Fibroblast of the conjunctiva (primary cell): ENCODE measurements at regions not wholly inside any gene's neighbourhood (a gene's known extent, or its start where the extent isn't known, plus 50 kb on each side); places are given as distances from the start of the nearest gene placed in this dataset.
"Not testable (repeated sequence)": the region's sequence is repeated elsewhere in the genome, so short reads cannot be mapped to it uniquely, and the experiment has no call there.

Experiments
- DNase-seq: peaks from one replicate; pipeline ENCODE4 v3.0.0-alpha.2; 2010; ENCODE audit warnings: low read depth

DNA sequence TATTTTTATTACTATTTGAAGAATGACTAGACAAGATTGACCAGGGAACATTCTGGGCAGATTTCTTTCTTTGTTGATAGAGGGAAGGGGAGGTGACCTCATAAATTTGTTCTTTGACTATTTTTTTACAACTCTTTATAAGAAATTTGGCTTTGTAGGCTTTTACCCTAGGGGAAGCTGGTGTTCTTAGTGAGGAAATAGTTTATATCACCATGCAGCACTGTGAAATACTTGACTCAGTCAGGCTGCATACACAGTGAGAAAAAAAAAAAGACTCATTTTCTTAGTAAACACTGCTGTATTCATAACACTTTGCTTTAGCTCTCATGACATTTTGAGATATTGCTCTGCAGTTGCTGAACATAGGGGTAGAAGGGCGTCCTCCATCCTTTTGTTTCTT, 336.6 kb upstream of the PIK3R1 start:
- DNase-seq, result no peak

DNA sequence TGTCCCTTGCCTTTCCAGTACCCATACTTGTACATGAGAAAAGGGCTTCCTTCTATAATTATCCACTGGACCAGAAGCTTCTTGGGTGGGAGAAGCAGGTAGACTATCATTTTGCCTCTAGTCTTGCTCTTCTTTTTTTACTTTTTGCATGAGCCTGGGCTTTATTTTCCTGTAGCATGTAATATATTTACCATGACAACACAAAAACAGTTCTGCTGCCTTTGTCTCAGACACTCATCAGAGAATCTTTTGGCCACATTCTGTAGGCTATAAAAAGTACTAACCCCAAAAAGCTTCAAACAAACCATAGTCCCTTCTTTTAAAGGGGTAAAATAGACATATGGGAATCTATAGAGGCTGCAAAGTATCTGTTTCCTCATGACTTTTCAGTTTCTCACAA, 339.2 kb upstream of the PIK3R1 start:
- DNase-seq, result no peak

DNA sequence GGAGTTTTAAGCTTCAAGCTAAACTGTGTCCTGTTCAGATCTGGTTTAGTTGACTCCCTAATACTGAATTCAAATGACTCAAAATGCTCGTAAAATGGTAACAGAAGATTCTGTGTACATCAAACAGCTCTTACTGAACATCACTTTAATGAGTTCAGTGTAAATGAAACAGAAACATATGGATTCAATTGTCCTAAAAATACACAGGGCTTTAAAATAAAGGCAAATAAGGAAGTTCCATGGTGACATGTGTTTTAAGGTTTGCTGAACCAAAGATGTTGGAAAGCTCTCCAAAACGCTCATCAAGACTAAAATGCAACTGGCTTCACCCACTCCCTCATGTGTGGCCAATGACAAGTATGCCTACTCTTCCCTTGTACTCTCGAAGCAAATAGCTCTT, 340.0 kb upstream of the PIK3R1 start:
- DNase-seq, result peak; percentile 16

DNA sequence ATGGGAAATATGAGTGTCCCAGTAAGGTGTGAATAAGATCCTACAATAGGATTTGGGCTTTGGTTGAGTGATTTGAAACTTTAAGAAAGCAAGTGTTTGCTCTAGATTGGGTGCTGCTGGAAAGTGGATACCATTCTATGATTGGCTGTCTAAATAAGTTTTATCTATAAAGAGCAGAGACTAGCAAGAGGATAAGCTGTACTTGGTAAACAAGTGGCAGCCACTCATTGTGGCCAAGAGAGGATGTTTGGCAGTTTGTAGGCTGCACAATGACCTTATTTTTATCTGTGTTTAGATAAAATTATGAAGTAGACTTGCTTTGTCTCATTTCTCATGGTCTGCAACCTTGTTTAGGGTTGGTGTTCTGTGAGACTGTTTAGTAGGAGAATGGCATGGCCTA, 341.6 kb upstream of the PIK3R1 start:
- DNase-seq, result no peak

DNA sequence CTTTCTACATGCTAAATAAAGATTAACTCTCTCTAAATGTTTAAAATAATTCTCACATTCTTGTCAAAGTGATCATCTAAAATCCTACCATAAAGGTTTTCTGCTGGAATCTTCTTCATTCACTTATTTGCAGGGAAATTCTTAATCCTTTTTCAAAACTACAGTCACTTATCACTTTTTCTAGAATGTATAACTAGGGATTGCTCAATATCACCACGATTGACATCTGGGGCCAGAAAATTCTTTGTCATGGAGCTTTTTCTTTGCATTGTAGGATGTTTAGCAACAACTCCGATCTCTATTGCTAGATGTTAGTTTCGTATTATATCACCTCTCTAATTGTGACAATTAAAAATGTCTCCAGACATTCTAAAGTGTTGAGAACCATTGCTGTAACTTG, 344.9 kb upstream of the PIK3R1 start:
- no peak for DNase-seq

DNA sequence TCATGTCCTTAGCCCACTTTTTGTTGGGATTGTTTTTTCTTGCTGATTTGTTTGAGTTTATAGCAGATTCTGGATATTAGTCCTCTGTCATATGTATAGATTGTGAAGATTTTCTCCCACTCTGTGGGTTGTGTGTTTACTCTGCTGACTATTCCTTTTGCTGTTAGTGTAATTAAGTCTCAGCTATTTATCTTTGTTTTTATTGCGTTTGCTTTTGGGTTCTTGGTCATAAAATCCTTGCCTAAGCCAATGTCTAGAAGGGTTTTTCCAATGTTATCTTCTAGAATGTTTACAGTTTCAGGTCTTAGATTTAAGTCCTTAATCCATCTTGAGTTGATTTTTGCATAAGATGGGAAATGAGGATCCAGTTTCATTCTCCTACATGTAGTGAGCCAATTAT, 351.2 kb upstream of the PIK3R1 start:
- DNase-seq, result not testable (repeated sequence)

DNA sequence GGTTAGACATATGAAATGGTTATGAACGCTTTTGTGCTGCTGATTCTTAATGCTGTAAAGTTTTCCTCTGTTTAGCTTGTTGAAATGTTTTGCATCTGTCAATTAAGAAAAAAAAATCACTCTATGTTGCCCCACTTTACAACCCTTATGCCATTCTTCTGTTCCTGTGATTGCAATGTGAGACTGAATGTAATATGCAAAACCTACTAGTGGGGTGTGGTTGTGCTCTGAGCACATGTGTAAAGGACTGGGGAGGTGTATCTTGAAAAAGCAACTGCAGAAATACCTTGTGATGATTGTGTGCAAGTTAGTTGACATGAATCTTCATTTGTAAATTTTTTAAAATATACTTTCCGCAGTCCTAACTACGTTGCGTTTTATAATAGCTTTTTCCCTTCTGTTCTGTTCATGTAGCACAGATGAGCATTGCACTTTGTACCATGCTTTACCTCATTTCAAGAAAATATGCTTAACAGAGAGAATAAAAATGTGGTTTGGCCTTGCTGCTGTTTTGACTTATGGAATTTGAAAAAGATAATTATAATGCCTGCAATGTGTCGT, 357.0 kb upstream of the PIK3R1 start:
- no peak for DNase-seq

DNA sequence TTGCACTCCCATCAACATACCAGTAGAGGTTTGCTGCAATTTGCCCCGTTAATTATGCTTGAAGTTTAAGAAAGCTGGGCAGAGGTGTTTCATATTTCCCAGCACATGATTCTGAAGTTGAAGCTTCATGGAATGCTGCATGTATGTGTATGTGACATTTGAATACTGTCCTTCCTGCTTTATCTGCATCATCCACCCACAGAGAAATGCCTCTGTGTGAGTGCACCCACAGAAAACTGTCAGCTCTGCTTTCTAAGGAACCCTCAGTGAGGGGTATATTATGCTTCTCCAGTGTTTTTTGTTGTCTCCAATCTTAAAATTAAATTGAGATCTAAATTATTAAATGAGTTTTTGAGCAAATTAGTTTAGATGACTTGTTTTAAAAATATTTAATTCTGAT, 358.1 kb upstream of the PIK3R1 start:
- no peak for DNase-seq

DNA sequence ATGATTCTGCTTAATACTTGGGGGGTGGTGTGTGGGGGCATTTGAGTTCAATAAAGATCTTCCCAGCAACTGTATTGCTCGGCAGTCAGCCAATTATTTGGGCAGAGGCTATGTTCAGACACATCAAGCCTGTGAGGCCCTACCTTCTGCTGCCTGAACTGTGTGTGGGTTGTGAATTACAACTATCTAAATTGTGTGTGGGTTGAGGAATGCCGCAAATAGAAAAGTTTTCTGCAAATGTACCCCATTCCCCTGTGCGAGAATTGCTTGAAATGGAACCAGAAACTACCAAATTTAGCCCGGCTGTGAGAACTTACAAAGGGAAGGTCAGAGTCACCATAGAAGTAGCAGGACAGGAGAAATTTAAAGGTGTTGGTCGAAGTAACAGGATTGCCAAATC, 360.0 kb upstream of the PIK3R1 start:
- DNase-seq, result no peak

DNA sequence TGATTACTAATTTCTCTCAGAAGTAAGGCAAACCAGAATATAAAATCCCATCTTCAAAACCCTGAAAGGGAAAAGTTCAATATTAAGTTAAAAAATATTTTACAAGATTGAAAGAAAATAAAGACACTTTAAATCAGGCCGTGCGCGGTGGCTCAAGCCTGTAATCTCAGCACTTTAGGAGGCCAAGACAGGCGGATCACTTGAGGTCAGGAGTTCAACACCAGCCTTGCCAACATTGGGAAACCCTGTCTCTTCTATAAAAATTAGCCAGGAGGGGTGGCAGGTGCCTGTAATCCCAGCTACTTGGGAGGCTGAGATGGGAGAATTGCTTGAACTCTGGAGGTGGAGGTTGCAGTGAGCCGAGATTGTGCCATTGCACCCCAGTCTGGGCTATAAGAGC, 364.6 kb upstream of the PIK3R1 start:
- not testable (repeated sequence) for DNase-seq

DNA sequence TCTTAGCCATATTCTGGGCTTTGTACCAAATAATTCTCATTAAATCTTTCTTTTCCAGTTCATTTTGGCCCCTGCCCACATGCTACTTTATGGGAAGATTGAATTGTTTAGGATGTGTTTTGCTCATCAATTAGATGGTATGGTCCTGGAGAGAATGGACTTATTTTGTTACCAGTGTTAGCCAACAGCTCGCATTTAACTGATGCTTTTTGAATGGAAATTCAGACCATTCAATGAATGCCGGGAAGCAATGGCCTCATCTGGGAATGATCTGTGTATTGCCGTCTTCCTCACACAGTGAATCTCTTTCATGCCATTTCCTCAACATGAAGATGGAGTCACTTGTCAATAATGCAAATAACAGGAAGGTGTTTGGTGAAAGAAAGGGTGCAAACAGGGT, 370.6 kb upstream of the PIK3R1 start:
- no peak for DNase-seq

DNA sequence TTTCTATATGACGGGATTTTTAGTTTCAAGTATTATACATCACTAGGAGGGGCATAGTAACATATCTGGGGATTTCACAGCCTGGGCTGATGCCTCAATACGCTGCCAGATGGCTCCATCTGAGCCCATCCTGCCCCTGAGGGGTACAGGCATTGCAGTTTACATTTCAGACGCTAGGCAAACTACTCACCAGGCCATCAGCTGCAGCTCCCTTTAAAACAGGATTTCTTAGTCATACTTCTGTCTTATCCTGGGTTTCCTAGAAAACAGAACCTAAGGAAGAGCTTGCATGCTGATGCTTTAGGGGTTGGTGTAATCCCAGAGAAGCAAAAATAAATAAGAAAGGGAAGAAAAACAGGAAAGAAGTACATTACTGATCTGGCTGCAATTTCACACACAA, 372.8 kb upstream of the PIK3R1 start:
- DNase-seq, result peak; percentile 5

DNA sequence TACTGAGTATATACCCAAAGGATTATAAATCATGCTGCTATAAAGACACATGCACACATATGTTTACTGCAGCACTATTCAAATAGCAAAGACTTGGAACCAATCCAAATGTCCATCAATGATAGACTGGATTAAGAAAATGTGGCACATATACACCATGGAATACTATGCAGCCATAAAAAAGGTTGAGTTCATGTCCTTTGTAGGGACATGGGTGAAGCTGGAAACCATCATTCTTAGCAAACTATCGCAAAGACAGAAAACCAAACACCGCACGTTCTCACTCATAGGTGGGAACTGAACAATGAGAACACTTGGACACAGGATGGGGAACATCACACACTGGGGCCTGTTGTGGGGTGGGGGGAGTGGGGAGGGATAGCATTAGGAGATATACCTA, 378.3 kb upstream of the PIK3R1 start:
- DNase-seq, result not testable (repeated sequence)

DNA sequence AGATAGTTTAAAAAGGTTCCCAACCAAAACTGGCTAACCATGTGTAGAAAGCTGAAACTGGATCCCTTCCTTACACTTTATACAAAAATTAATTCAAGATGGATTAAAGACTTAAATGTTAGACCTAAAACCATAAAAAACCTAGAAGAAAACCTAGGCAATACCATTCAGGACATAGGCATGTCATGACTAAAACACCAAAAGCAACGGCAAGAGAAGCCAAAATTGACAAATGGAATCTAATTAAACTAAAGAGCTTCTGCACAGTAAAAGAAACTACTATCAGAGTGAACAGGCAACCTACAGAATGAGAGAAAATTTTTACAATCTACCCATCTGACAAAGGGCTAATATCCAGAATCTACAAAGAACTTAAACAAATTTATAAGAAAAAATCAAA, 379.1 kb upstream of the PIK3R1 start:
- not testable (repeated sequence) for DNase-seq

DNA sequence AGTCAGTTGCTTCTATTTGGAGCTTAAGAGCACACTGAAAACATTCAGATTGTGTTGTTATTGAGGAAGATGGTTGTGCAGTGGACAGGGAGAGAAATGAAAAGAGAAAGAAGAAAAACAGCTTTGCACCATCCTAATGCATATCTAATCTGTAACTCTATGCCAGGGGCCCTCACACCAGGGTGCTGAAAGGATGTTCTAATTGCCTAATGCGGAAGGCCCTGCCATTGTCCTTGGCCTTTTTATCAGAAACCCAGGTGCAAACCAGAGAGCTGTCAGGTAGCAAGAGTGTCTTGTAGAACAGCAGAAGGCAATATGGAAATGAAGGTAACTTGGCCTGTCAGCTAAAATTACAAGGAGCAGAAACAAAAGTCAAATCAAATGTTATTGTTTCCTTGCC, 384.5 kb upstream of the PIK3R1 start:
- DNase-seq, result no peak

DNA sequence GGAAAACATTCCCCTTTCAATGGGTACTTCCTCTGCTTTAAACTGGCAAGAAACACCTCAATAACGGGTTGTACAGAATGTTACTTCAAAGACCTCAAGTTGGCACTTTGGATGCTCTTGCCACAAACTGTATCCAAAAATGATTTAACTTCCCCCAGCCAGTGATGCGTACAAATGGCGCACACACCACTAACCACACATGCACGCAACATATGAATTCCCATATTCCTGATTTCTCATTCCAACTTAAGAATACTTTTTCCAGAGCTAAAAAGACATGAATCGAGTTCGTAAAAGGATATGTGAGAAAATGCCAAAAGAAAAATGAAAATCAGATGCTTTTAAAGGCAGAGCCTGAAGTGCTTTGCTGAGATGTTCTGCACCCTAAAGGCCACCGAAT, 388.0 kb upstream of the PIK3R1 start:
- no peak for DNase-seq

DNA sequence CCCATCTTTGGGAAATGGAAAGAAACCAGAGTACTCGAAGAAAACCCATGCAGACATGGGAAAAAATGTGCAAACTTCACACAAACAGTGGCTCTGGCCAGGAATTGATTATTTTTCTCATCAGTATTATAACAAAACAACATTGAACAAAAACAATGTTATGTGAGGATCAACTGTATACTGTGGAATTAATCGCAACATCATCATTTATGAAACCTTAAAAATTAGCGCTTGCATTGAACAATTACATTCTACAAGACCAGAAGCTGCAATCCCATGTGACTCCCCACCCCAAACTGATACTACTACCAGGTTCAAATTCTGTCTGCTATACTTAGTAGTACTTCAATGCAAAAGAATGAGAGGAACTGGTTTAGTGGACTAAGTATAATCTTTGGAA, 390.7 kb upstream of the PIK3R1 start:
- DNase-seq, result no peak

DNA sequence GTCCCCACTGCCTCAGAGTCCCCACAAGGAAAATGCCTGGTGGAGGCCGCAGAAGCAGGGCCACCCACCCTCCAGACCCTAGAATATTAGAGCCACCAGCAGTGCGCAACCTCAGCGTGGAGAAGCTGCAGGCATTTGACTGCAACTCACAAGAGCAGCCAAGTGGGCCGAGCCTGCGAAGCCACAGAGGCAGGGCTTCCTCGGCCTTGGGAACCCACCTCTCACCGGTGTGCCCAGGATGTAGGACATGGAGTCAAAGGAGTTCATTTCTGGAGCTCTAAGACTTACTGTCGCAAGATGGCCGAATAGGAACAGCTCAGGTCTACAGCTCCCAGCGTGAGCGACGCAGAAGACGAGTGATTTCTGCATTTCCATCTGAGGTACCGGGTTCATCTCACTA, 397.9 kb upstream of the PIK3R1 start:
- no peak for DNase-seq

DNA sequence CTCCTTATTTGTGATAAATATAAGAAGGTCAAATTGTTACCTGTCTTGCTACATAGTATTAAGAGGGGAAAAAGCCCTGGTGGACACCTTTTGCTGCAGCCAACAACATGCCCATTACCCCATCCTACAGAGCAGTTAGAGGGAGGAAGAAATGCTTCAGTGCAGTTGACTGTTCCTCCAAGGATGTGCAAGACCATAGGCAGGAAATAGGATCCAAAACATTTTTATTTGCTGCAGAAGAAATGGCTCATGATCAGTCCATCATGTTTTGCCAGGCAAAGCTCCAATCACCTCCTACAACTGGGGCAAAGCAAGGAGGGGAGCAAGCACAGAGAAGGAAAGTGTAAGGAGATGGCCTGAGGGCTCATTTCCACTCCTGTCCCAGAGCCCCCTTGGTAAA, 399.1 kb upstream of the PIK3R1 start:
- DNase-seq, result no peak

DNA sequence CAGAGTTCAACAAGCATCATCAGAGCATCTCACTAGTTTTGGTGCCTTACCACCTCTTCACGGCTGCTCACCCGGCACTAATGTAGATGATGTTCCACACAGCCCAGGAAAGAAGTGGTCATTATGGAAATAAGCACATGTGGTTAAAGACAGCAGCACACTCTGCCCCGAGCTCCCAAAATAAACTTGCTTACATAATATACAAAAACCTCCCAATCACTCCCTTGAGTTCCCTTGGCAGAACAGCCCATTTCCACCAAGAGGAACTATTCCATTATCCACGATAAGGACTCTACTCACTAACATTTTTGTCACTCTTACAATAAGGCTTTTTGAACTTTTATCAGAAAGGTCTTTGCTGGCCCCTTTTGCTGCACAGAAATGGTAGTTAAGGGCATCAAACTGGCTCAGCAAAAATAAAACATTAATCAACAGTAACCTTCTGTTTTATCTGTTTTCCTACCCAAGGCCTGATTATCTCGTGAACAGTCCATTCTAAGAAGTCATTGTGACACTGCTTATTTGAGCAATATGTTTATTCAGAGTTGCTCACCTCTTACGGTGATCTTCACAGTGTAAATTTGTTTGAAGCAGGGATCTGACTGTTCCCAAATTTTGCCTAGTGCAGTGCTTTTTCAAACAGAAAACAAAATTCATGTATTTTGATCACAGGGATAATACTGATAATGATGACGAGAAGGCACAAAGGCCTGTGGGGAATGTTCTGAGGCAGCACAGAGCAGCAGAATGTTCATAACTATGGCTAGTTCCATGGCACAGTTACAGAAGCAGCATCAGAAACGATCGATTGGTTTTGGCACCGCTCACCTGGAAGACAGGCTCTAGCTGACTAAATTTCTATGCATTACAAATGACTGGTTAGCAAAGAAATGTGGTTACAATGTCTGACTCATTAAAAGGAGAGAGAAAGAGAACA, 399.8 kb upstream of the PIK3R1 start:
- no peak for DNase-seq

DNA sequence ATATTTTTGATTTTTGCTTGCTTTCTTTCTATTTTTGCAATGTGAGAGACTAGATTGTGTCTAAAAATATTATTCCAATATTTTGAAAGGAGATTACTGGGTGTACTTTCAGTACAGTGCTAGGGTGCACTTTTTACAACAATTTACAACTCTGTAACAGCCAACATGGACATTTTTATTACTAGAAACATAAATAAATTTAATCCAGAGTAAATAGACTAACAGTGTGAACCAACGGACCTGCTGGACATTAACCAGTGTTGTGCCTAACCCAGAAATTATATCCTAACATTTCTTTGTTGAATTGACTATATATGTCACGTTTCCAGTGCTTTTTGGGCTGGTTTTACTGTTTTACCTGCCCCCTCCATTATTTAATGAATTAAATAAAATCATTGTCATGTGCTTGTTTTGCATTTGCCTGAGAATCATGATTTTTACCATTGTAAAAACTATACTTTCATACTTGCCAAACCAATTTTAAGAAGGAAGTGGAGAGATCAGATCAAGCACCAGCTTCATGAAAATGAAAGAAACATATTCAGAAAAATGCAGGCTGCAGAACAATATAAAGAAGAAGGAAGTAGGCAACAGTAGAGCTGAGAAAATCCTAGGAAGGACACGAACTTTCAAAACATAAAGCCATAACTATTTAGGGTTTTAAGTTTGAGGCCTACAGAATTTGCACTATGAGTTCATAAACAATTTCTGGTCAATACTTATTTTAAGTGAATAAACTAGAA, 400.8 kb upstream of the PIK3R1 start:
- no peak for DNase-seq

DNA sequence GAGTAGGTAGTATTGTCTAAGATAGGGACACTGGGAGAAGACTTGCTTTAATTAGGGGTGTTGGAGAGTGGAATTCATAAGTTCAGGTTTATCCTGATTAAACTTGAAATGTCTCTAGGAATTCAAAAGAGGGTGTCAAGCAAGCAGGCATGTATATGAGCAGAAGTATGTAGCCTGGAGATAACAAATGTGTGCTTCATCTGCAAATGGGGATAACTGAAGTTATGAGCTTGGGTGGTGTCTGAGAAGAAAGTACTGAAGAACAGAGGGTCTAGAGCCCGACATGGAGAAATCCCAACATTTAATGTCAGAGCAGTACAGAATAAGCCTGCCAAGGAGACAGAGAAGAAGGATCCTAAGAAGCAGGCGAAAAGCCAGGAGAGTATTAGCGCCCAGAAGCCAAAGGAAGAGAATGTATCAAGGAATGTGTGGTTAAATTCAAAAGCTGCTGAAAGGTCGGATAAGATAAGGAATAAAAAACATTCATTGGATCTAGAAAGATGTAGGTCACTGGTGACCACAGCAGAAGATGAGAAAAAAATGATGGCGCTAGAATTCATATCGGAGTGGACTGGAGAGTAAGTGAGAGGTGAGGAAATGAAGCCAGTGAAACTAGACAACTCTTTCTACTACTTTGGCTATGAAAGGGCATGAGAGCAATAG, 401.5 kb upstream of the PIK3R1 start:
- DNase-seq, result no peak

DNA sequence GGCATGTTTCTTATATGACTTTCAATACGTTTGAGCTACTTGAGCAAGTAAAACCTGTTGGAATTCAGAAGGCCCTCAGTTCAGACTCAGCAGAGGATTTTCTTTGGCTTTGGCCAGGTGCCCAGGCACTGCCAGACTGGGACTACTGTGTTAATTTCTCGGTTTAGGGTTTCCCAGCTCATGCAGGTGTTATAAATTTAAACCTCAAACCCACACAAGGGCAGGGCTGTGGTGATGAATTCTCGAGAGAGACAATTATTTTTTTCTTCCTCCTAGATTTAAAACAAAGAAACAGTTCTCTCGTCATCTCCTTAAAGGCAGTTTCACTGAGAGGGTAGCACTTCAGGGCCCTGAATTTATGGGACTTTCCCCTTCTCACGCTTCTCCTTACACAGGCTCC, 406.0 kb upstream of the PIK3R1 start:
- DNase-seq, result no peak
